ENCODE measurements at regions not wholly inside any gene's neighbourhood (a gene's known extent, or its start where the extent isn't known, plus 50 kb on each side); places are given as distances from the start of the nearest gene placed in this dataset.

DNA sequence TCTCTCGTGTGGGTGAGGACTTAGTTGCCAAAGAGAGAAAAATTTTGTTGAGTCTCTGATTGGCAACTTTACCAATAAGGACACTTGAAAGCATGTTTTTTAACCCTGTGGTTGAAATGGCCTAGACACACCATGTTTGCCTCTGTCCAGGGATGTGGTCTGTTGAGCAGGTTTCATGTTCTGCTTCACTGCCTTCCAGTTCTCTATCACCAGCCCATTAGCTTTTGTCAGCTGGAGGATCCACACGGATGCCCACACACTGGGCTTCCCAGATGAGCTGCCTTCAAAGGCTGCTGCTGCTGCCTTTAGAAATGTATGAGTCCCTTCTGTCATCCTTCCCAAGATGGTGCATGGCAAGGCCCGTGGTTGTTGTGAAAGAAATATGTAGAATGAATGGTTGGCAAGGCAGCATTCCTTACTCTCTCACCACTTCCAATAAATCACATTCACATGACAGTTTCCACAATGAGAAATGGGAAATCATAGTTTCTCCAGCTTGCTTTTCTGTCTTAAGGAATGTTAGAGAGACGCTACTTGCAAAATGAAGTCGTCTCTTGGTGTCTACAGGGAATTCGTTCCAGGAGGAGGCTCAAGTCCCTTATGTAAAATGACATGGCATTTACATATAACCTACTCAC lies 108.2 kb upstream of the SLC35F3 start:
- no peak for TF ChIP-seq POLR2AphosphoS5 (IDR thresholded peaks at IDR 0.05; ENCODE audit: low read depth)
- TF ChIP-seq, protein P1, sequence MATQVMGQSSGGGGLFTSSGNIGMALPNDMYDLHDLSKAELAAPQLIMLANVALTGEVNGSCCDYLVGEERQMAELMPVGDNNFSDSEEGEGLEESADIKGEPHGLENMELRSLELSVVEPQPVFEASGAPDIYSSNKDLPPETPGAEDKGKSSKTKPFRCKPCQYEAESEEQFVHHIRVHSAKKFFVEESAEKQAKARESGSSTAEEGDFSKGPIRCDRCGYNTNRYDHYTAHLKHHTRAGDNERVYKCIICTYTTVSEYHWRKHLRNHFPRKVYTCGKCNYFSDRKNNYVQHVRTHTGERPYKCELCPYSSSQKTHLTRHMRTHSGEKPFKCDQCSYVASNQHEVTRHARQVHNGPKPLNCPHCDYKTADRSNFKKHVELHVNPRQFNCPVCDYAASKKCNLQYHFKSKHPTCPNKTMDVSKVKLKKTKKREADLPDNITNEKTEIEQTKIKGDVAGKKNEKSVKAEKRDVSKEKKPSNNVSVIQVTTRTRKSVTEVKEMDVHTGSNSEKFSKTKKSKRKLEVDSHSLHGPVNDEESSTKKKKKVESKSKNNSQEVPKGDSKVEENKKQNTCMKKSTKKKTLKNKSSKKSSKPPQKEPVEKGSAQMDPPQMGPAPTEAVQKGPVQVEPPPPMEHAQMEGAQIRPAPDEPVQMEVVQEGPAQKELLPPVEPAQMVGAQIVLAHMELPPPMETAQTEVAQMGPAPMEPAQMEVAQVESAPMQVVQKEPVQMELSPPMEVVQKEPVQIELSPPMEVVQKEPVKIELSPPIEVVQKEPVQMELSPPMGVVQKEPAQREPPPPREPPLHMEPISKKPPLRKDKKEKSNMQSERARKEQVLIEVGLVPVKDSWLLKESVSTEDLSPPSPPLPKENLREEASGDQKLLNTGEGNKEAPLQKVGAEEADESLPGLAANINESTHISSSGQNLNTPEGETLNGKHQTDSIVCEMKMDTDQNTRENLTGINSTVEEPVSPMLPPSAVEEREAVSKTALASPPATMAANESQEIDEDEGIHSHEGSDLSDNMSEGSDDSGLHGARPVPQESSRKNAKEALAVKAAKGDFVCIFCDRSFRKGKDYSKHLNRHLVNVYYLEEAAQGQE (IDR thresholded peaks at IDR 0.05; ENCODE audit: insufficient replicate concordance, low read depth): no peak
- TF ChIP-seq SPI1 (IDR thresholded peaks at IDR 0.05; ENCODE audit: borderline replicate concordance, low read depth): no peak
- TF ChIP-seq, protein P2, sequence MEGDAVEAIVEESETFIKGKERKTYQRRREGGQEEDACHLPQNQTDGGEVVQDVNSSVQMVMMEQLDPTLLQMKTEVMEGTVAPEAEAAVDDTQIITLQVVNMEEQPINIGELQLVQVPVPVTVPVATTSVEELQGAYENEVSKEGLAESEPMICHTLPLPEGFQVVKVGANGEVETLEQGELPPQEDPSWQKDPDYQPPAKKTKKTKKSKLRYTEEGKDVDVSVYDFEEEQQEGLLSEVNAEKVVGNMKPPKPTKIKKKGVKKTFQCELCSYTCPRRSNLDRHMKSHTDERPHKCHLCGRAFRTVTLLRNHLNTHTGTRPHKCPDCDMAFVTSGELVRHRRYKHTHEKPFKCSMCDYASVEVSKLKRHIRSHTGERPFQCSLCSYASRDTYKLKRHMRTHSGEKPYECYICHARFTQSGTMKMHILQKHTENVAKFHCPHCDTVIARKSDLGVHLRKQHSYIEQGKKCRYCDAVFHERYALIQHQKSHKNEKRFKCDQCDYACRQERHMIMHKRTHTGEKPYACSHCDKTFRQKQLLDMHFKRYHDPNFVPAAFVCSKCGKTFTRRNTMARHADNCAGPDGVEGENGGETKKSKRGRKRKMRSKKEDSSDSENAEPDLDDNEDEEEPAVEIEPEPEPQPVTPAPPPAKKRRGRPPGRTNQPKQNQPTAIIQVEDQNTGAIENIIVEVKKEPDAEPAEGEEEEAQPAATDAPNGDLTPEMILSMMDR (IDR thresholded peaks at IDR 0.05; ENCODE audit: insufficient read depth, low read length): no peak
- no peak for TF ChIP-seq GABPA (IDR thresholded peaks at IDR 0.05; ENCODE audit: low read depth)
- H3K4me3 ChIP-seq (replicated peaks; ENCODE audit: insufficient read depth, low read length): no peak overlapping the region
- H3K27me3 ChIP-seq (ENCODE audit: insufficient read depth, poor library complexity, severe bottlenecking): no peaks in the 10 kb centered on the region
- no peak for DNase-seq (ENCODE audit: low read depth in 1 of 2, low spot score in 1 of 2)
- no peak overlapping the region for H3K27ac ChIP-seq (replicated peaks)

DNA sequence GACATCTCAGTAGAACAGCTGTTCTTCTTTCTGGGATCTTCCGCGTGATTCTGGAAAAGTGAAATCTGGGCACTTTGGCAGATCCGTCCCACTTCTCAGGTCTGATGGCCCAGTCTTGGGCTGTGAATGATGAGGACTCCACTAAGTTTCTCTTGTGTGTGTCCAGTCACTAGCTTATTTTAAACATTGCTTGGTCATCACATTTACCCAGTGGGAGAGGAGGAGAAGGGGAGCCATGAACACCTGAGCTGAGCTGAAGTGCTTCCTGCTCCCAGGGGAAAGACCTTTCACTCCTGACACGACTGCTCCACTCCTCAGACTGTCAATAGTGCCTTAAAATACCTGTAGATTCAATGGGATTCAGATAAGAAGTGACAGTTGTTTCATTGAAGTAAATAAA lies 101.9 kb upstream of the SLC35F3 start:
- Histone ChIP-seq H3K27me3 (ENCODE audit: insufficient read depth, poor library complexity, severe bottlenecking) (no peaks in the 10 kb centered on the region), H3K4me3 (replicated peaks; ENCODE audit: insufficient read depth, low read length) (no peak overlapping the region), H3K27ac (replicated peaks) (no peak overlapping the region)
- no peak for DNase-seq (ENCODE audit: low read depth in 1 of 2, low spot score in 1 of 2)
- TF ChIP-seq, protein P2 (IDR thresholded peaks at IDR 0.05; ENCODE audit: insufficient read depth, low read length): no peak
- no peak for TF ChIP-seq GABPA (IDR thresholded peaks at IDR 0.05; ENCODE audit: low read depth)
- TF ChIP-seq SPI1 (IDR thresholded peaks at IDR 0.05; ENCODE audit: borderline replicate concordance, low read depth): no peak
- TF ChIP-seq, protein P1 (IDR thresholded peaks at IDR 0.05; ENCODE audit: insufficient replicate concordance, low read depth): no peak
- TF ChIP-seq POLR2AphosphoS5 (IDR thresholded peaks at IDR 0.05; ENCODE audit: low read depth): no peak

DNA sequence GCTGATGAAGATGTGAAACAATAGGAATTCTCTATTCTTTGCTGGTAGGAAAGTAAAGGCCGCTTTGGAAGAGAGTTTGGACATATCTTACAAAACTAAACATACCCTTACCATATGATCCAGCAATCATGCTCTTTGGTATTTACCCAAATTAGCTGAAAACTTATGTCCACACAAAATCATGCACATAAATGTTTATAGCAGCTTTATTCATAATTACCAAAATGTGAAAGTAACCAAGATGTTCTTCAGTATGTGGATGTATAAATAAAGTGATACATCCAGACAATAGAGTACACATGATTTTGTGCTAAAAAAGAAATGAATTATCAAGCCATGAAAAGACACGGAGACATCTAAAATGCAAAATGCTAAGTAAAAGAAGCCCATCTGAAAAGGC lies 98.7 kb upstream of the SLC35F3 start:
- H3K27ac ChIP-seq (replicated peaks): no peak overlapping the region
- no peak for DNase-seq (ENCODE audit: low read depth in 1 of 2, low spot score in 1 of 2)
- TF ChIP-seq, protein P1 (IDR thresholded peaks at IDR 0.05; ENCODE audit: insufficient replicate concordance, low read depth): no peak
- no peaks in the 10 kb centered on the region for H3K27me3 ChIP-seq (ENCODE audit: insufficient read depth, poor library complexity, severe bottlenecking)
- H3K4me3 ChIP-seq (replicated peaks; ENCODE audit: insufficient read depth, low read length): no peak overlapping the region
